Transverse colon (tissue), 4 donors: ENCODE measurements at regions not wholly inside any gene's neighbourhood (a gene's known extent, or its start where the extent isn't known, plus 50 kb on each side); places are given as distances from the start of the nearest gene placed in this dataset.

ENCODE experiments used
- DNase-seq: peaks from one replicate; pipeline ENCODE4 v3.0.0-alpha.2; 2019
- H3K27ac ChIP-seq, 4 donors: fragments of 200-600 bp; sonication (generic); 2 replicates each; pipeline ENCODE4 v1.5.1; 2016 to 2018; ENCODE audit warnings: inconsistent platforms in 4 of 4
- H3K27me3 ChIP-seq: fragments of 200-600 bp; sonication (generic); 2 replicates; pipeline ENCODE4 v1.5.1; 2017; ENCODE audit warnings: inconsistent platforms
- H3K36me3 ChIP-seq, 4 donors: fragments of 200-600 bp; sonication (generic); 2 replicates each; pipeline ENCODE4 v1.5.1; 2017 to 2019; ENCODE audit warnings: inconsistent platforms in 4 of 4
- H3K4me1 ChIP-seq, 4 donors: fragments of 200-600 bp; sonication (generic); 2 replicates each; pipeline ENCODE4 v1.5.1; 2017 to 2020; ENCODE audit warnings: inconsistent platforms in 4 of 4
- H3K4me3 ChIP-seq, 4 donors: fragments of 200-600 bp; sonication (generic); 1 replicate in 1 of 4; 2 replicates in 3 of 4; pipeline versions ENCODE4 v1.5.1 to v1.6.1; 2017 to 2019; ENCODE audit warnings: inconsistent platforms in 4 of 4
- H3K9me3 ChIP-seq, 2 donors: fragments of 200-600 bp; sonication (generic); 2 replicates each; pipeline ENCODE4 v1.5.1; 2017 to 2019; ENCODE audit warnings: inconsistent platforms in 2 of 2
- EP300 ChIP-seq: sonication (generic); formaldehyde crosslinking; IDR thresholded peaks from one replicate; pipeline ENCODE4 v1.6.1; 2017; ENCODE audit warnings: antibody characterized with exemption, low read depth
- POLR2A ChIP-seq: fragments of 450-650 bp; IDR thresholded peaks from one replicate; pipeline ENCODE4 v1.6.1; 2016; ENCODE audit warnings: antibody characterized with exemption, mild to moderate bottlenecking, moderate library complexity
- POLR2AphosphoS5 ChIP-seq, 3 donors: sonication (generic); formaldehyde crosslinking; IDR thresholded peaks; one replicate each; pipeline ENCODE4 v1.6.1; 2016; ENCODE audit warnings: antibody characterized with exemption in 3 of 3
- WGBS, 2 donors: methylation state at CpG; one replicate each; pipeline ENCODE4 v1.1.5; 2018; ENCODE audit warnings: low coverage in 1 of 2; 5-methylcytosine and 5-hydroxymethylcytosine counted together
- in situ Hi-C, 4 donors: fragments of 200-750 bp; cut with MboI; loops; one replicate each; pipeline versions ENCODE4 v1.15.0 to v1.15.1; 2017; ENCODE audit warnings: low sequenced_read_pairs in 3 of 4, low pct_ligation_motif_present in 1 of 4, low pct_unique_long_range_greater_than_20kb in 1 of 4
- intact Hi-C: fragments of 100-400 bp; cut with DNase I; formaldehyde crosslinking; loops from one replicate; pipeline ENCODE4 v1.15.1; 2023; ENCODE audit warnings: low total_unique reads
- TF ChIP-seq, protein P1 (sequence below), 5 experiments: fragments of 200-600 bp in 3 of 5; fragments of 450-650 bp in 2 of 5; sonication (generic) in 3 of 5; IDR thresholded peaks; 1 replicate in 2 of 5; 2 replicates in 3 of 5; pipeline ENCODE4 v1.5.1; 2016 to 2017; ENCODE audit warnings: antibody characterized with exemption in 5 of 5, inconsistent platforms in 3 of 5, mild to moderate bottlenecking in 2 of 5, moderate library complexity in 1 of 5

DNA sequence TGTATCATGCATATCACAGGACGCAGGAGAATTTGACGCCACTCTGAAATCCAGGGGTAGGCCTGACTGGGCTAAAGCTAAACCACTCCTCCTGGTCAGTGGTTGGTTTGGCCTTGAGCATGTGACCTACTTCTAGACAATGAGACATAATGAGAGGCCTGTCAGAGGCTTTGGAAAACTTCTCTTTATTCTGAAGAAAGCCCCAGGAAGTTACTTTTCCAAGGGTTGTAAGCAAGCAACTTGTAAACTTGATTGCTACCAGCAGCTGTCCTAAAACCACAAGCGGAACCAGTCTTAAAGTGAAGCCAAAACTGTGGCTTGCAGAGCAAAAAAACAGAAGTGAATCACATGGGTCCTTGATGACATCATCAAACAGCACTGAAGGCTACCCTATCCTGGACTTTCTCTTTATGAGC lies 138.2 kb upstream of the COX10 start:
- Histone ChIP-seq H3K27me3 (no peaks in the 10 kb centered on the region), H3K36me3 (no peaks in the 10 kb centered on the region), H3K4me1 (no peaks in the 10 kb centered on the region), H3K27ac (peak overlapping the region; percentile 21 to 49 (median 41)), H3K9me3 (no peaks in the 10 kb centered on the region), H3K4me3 (no peak overlapping the region)
- DNase-seq = peak; percentile 12
- TF ChIP-seq EP300 (no peak), POLR2AphosphoS5 (IDR thresholded peaks at IDR 0.05) (peak in 1 of 3 donors; percentile 6)
- intact Hi-C loops = no loop called here
- in situ Hi-C loops = no loop called here
- WGBS, 2 donors = 77 to 80% methylated on average over 2 to 3 of the region's 3 CpGs

DNA sequence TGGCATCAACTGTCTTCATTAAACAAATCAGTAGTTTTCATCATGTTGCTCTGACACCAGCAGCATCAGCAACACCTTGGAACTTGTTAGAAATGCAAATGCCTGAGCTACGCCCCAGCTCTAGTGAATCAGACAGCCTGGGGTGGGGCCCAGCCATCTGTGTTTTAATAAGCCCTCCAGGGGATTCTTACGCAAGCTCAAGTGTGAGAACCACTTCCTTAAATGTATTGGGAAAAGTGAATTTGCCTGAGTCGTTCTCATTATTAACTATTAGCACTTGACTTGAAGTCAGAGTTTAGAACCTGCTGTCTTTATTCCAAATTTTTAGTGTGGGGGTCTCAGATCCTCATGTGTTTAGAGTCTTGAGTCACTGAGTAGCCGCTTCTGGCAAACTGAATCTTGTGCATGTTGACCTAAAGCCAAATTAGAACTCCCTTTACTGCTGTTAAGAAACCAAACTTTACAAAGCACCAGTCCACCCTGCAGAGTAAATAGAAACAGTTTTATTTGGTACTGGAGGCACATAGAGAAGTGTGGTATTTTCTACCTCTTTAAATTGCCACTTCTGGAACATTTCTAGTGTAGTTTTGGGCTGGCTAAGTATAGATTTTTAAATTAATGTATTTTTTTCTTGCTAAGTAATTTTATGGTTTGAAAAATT lies 137.4 kb upstream of the COX10 start:
- Histone ChIP-seq H3K4me1 (no peaks in the 10 kb centered on the region), H3K27ac (peak overlapping the region; percentile 21 to 49 (median 35)), H3K4me3 (no peak overlapping the region), H3K9me3 (no peaks in the 10 kb centered on the region), H3K36me3 (no peaks in the 10 kb centered on the region), H3K27me3 (no peaks in the 10 kb centered on the region)
- in situ Hi-C loops = no loop called here
- TF ChIP-seq POLR2A (no peak), POLR2AphosphoS5 (IDR thresholded peaks at IDR 0.05) (no peak), EP300 (no peak)
- peak; percentile 42 for DNase-seq
- 43% methylated on average over 4 of the region's 4 CpGs; no CpG with 5 or more reads in 1 of the 2 donors for WGBS, 2 donors
- intact Hi-C loops = no loop called here

DNA sequence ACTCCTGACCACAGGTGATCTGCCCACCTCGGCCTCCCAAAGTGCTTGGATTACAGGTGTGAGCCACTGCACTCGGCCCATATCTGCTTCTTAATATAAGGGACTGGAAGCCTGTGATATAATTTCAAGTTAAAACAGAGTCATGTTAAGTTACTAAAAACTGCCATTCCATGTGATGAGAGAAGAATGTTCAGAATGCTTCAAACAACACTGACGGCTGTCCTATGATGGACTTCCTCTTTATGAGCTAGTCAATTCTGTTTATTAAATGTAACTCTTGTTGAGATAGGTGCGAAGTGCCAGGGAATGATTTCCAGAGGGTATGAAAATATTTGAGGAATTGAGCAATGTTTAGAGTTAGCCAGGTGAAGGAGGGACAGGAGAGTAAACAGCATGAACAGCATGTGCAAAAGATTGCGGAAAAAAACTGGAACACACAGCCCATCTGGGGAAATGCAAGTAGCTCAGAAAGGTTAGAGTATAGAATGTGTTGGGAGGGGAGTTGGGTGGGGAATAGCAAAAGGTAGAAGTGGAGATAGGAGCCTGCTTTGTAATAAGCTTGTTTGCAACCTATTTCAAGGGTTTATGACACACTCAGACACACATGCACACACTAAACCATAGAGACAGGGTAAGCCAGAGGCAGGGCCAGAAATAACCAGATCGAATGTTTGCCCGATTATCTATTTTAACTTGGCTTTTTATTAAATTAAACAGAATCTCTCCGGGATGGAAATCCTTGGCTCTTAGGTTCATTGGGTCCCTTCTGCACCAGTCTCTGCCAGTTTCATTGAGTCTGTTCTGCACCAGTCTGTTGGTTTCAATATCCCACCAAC lies 135.6 kb upstream of the COX10 start:
- Histone ChIP-seq H3K4me1 (no peaks in the 10 kb centered on the region), H3K4me3 (no peak overlapping the region), H3K36me3 (no peaks in the 10 kb centered on the region), H3K9me3 (no peaks in the 10 kb centered on the region), H3K27me3 (no peaks in the 10 kb centered on the region), H3K27ac (no peak overlapping the region)
- TF ChIP-seq POLR2A (no peak), POLR2AphosphoS5 (IDR thresholded peaks at IDR 0.05) (no peak), EP300 (no peak)
- TF ChIP-seq, protein P1, sequence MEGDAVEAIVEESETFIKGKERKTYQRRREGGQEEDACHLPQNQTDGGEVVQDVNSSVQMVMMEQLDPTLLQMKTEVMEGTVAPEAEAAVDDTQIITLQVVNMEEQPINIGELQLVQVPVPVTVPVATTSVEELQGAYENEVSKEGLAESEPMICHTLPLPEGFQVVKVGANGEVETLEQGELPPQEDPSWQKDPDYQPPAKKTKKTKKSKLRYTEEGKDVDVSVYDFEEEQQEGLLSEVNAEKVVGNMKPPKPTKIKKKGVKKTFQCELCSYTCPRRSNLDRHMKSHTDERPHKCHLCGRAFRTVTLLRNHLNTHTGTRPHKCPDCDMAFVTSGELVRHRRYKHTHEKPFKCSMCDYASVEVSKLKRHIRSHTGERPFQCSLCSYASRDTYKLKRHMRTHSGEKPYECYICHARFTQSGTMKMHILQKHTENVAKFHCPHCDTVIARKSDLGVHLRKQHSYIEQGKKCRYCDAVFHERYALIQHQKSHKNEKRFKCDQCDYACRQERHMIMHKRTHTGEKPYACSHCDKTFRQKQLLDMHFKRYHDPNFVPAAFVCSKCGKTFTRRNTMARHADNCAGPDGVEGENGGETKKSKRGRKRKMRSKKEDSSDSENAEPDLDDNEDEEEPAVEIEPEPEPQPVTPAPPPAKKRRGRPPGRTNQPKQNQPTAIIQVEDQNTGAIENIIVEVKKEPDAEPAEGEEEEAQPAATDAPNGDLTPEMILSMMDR (IDR thresholded peaks at IDR 0.05) = no peak
- intact Hi-C loops = no loop called here
- 66 to 71% methylated on average over 4 to 8 of the region's 8 CpGs for WGBS, 2 donors
- in situ Hi-C loops = no loop called here
- no peak for DNase-seq

DNA sequence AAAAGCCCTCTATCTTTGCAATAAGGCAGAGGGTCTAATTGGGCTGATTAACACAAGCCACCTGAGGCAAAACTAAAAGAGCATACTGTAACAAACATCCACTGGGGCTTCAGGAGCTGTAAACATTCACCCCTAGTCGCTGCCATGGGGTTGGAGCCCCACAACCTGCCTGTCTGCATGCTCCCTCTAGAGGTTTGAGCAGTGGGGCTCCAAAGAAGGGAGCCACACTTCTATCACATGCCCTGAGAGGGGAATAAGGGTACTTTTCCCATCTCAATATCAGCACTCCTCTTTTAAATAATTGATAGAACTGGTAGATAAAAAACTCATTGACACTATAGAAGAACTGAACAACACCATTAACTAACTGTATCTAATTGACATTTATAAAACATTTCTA lies 130.1 kb upstream of the COX10 start:
- Histone ChIP-seq H3K27me3 (no peaks in the 10 kb centered on the region), H3K4me3 (no peak overlapping the region), H3K27ac (no peak overlapping the region), H3K36me3 (no peaks in the 10 kb centered on the region), H3K4me1 (no peaks in the 10 kb centered on the region), H3K9me3 (no peaks in the 10 kb centered on the region)
- intact Hi-C loops (no loop called here), in situ Hi-C loops (no loop called here)
- no peak for DNase-seq
- TF ChIP-seq POLR2A (no peak), POLR2AphosphoS5 (IDR thresholded peaks at IDR 0.05) (no peak), EP300 (no peak)
- TF ChIP-seq, protein P1 (IDR thresholded peaks at IDR 0.05) = no peak
- WGBS, 2 donors = 0% methylated on average over 1 of the region's 1 CpG; no CpG with 5 or more reads in 1 of the 2 donors

DNA sequence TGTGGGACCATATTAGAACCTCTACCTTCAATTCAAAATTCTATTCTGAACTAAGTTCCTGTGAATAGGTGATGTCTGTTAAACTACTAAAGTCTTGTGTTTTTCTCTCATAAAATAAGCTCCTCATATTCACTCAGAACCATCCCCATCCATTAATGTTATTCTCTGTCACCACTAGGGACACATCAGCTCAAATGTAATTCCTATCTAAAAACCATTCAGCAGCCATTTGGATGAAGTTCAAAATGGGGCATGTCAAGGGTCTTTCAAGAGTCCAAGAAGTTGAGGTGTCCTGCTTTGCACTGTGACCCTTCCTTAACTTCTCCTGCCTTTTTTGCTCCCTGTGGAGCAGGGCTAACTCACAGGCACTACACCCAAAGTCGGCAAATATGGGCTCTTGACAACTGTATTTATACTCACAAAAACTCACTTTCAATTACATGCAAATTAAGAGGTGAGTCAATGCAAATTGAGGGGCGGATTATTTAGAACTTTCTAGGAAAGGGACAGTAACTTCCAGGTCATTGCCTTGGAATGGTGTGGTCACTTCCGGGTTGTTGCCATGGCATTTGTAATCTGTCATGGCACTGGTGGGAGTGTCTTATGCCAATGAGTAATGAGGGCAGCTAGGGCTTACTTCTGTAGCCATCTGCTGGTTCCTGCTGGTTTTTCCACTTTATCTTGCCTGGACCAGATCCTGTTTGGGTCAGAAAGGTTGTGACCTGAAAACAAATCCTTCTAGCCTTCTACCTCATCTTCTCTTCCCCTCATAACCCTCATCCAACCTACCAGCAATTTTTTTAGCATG lies 128.2 kb upstream of the COX10 start:
- H3K36me3 ChIP-seq = no peaks in the 10 kb centered on the region
- WGBS, 2 donors = 88 to 92% methylated on average over 1 to 3 of the region's 3 CpGs
- intact Hi-C loops (no loop called here), in situ Hi-C loops (no loop called here)
- TF ChIP-seq, protein P1 (IDR thresholded peaks at IDR 0.05) = no peak
- TF ChIP-seq EP300 (no peak), POLR2A (no peak)
- no peak overlapping the region for H3K27ac ChIP-seq
- no peaks in the 10 kb centered on the region for H3K9me3 ChIP-seq
- H3K4me1 ChIP-seq = no peaks in the 10 kb centered on the region
- no peaks in the 10 kb centered on the region for H3K27me3 ChIP-seq
- no peak for DNase-seq
- no peak overlapping the region for H3K4me3 ChIP-seq
